ENCODE measurements at regions not wholly inside any gene's neighbourhood (a gene's known extent, or its start where the extent isn't known, plus 50 kb on each side); places are given as distances from the start of the nearest gene placed in this dataset.

- TF ChIP-seq REST (IDR thresholded peaks at IDR 0.05; ENCODE audit: low read depth) (no peak), EP300 (IDR thresholded peaks at IDR 0.05; ENCODE audit: borderline replicate concordance) (no peak), USF1 (IDR thresholded peaks at IDR 0.05) (no peak), ZBTB7A (IDR thresholded peaks at IDR 0.05; ENCODE audit: low read depth) (no peak), MAX (IDR thresholded peaks at IDR 0.05) (no peak), YY1 (IDR thresholded peaks at IDR 0.05; ENCODE audit: low read depth) (no peak), TEAD4 (IDR thresholded peaks at IDR 0.05) (no peak), TAF1 (IDR thresholded peaks at IDR 0.05; ENCODE audit: low read depth) (no peak), EGR1 (IDR thresholded peaks at IDR 0.05) (no peak)
Measured at GRCh38 chr5:176732306-176732705, 78.1 kb upstream of the UNC5A start.

Data from Ishikawa (cell line).